H1 (cell line): ENCODE measurements at regions not wholly inside any gene's neighbourhood (a gene's known extent, or its start where the extent isn't known, plus 50 kb on each side); places are given as distances from the start of the nearest gene placed in this dataset.

Source experiments
- CTCF ChIA-PET: fragments of 300-600 bp; sonication (Branson Sonifier 250); formaldehyde crosslinking; loops from one replicate; lab custom pipeline; 2021; ENCODE audit not compliant: partially characterized antibody; lab: Charles Lee
- POLR2A ChIA-PET: fragments of 300-600 bp; sonication (Branson Sonifier 250); formaldehyde crosslinking; loops from one replicate; lab custom pipeline; 2021; ENCODE audit warnings: inconsistent platforms; ENCODE audit not compliant: partially characterized antibody; lab: Charles Lee
- DNase-seq, 2 experiments: peaks; one replicate each; pipeline versions ENCODE4 v3.0.0 to v3.0.0-alpha.2; 2010 to 2022; ENCODE audit warnings: low spot score in 2 of 2, low read depth in 1 of 2, mixed read lengths in 1 of 2
- FAIRE-seq: peaks from 2 replicates; lab custom pipeline; 2011; peaks lifted over from hg19 to GRCh38; lab: Jason Lieb, UNC
- H2AFZ ChIP-seq: 2 replicates; pipeline ENCODE4 v1.8.1; 2012; ENCODE audit warnings: low read length, inconsistent platforms
- H2AK5ac ChIP-seq: 2 replicates; pipeline ENCODE4 v1.6.1; 2013; ENCODE audit warnings: low read depth, low read length
- H2BK120ac ChIP-seq: replicated peaks from 2 replicates; pipeline ENCODE3; 2013; ENCODE audit warnings: low read depth, low read length, inconsistent platforms
- H2BK12ac ChIP-seq: 2 replicates; pipeline ENCODE4 v1.6.1; 2013; ENCODE audit warnings: low read depth, low read length
- H2BK15ac ChIP-seq: 2 replicates; pipeline ENCODE4 v1.6.1; 2013; ENCODE audit warnings: low read length
- H2BK20ac ChIP-seq: 2 replicates; pipeline ENCODE4 v1.6.1; 2013; ENCODE audit warnings: low read length
- H2BK5ac ChIP-seq: 2 replicates; pipeline ENCODE4 v1.6.1; 2013; ENCODE audit warnings: low read depth, low read length
- H3K14ac ChIP-seq: 2 replicates; pipeline ENCODE4 v1.6.1; 2013; ENCODE audit warnings: inconsistent platforms; ENCODE audit not compliant: insufficient read length
- H3K18ac ChIP-seq: 2 replicates; pipeline ENCODE4 v1.6.1; 2013; ENCODE audit warnings: low read length; ENCODE audit errors: extremely low read depth
- H3K23ac ChIP-seq: 2 replicates; pipeline ENCODE4 v1.6.1; 2013; ENCODE audit warnings: inconsistent platforms; ENCODE audit not compliant: insufficient read length
- H3K23me2 ChIP-seq: 2 replicates; pipeline ENCODE4 v1.6.1; 2013; ENCODE audit warnings: low read depth, low read length
- H3K27ac ChIP-seq: 2 replicates; pipeline ENCODE4 v1.6.1; 2011; ENCODE audit warnings: low read depth, low read length, inconsistent platforms
- H3K27me3 ChIP-seq, 4 experiments: replicated peaks in 1 of 4; 1 replicate in 1 of 4; 2 replicates in 3 of 4; pipeline versions ENCODE4 v1.6.1 to v1.8.1; 2011 to 2013; ENCODE audit warnings: low read length in 3 of 4, mild to moderate bottlenecking in 3 of 4, inconsistent platforms in 2 of 4, mixed read lengths in 2 of 4, moderate library complexity in 1 of 4; ENCODE audit not compliant: control insufficient read depth in 3 of 4, insufficient read depth in 3 of 4; ENCODE audit errors: extremely low read depth in 1 of 4
- H3K36me3 ChIP-seq, 4 experiments: 2 replicates each; pipeline versions ENCODE4 v1.6.1 to v1.8.1; 2011 to 2013; ENCODE audit warnings: mild to moderate bottlenecking in 4 of 4, low read length in 3 of 4, moderate library complexity in 2 of 4, control low read depth in 1 of 4, inconsistent platforms in 1 of 4; ENCODE audit not compliant: insufficient read depth in 4 of 4, control insufficient read depth in 2 of 4
- H3K4ac ChIP-seq: replicated peaks from 2 replicates; pipeline ENCODE3; 2013; ENCODE audit warnings: low read length, low read depth, mixed read lengths, inconsistent platforms; ENCODE audit not compliant: insufficient read length
- H3K4me1 ChIP-seq, 4 experiments: replicated peaks in 1 of 4; 1 replicate in 1 of 4; 2 replicates in 3 of 4; pipeline versions ENCODE4 v1.6.1 to v1.8.1; 2011 to 2013; ENCODE audit warnings: low read length in 3 of 4, inconsistent platforms in 2 of 4, mixed read lengths in 1 of 4; ENCODE audit not compliant: insufficient read depth in 4 of 4, control insufficient read depth in 3 of 4
- H3K4me2 ChIP-seq, 2 experiments: 2 replicates each; pipeline versions ENCODE4 v1.6.1 to v1.8.1; 2011 to 2013; ENCODE audit warnings: low read depth in 2 of 2, low read length in 2 of 2, control low read depth in 1 of 2, inconsistent platforms in 1 of 2, mild to moderate bottlenecking in 1 of 2; ENCODE audit not compliant: insufficient read depth in 1 of 2
- H3K4me3 ChIP-seq, 4 experiments: fragments of 200-600, 300-600 bp in 1 of 4; sonication (generic), shearing (Covaris generic), sonication (Bioruptor Twin) in 1 of 4; 2 replicates each; pipeline versions ENCODE4 v1.5.1 to v1.8.1; 2011 to 2016; ENCODE audit warnings: low read length in 4 of 4, low read depth in 3 of 4, control low read depth in 2 of 4, inconsistent platforms in 2 of 4, mild to moderate bottlenecking in 2 of 4, mixed read lengths in 1 of 4, moderate library complexity in 1 of 4; ENCODE audit not compliant: insufficient read depth in 2 of 4; ENCODE audit errors: extremely low read depth in 1 of 4
- H3K56ac ChIP-seq: replicated peaks from 2 replicates; pipeline ENCODE3; 2013; ENCODE audit warnings: low read depth, mild to moderate bottlenecking, mixed read lengths, low read length, inconsistent platforms; ENCODE audit not compliant: insufficient read length
- H3K79me1 ChIP-seq: 2 replicates; pipeline ENCODE4 v1.6.1; 2013; ENCODE audit warnings: low read depth, low read length, control low read depth
- H3K79me2 ChIP-seq, 2 experiments: 2 replicates each; pipeline versions ENCODE4 v1.6.1 to v1.8.1; 2012 to 2013; ENCODE audit warnings: low read length in 2 of 2, mild to moderate bottlenecking in 2 of 2, inconsistent platforms in 1 of 2; ENCODE audit not compliant: insufficient read depth in 2 of 2, control insufficient read depth in 1 of 2
- H3K9ac ChIP-seq, 4 experiments: replicated peaks in 1 of 4; 1 replicate in 1 of 4; 2 replicates in 3 of 4; pipeline versions ENCODE4 v1.6.1 to v1.8.1; 2011 to 2013; ENCODE audit warnings: low read depth in 3 of 4, low read length in 3 of 4, control low read depth in 2 of 4, mild to moderate bottlenecking in 2 of 4, moderate library complexity in 2 of 4, inconsistent platforms in 1 of 4; ENCODE audit errors: extremely low read depth in 1 of 4
- H3K9me3 ChIP-seq, 2 experiments: 2 replicates each; pipeline versions ENCODE4 v1.6.1 to v1.8.1; 2012 to 2013; ENCODE audit warnings: mild to moderate bottlenecking in 2 of 2, moderate library complexity in 2 of 2, control low read depth in 1 of 2, inconsistent platforms in 1 of 2, low read depth in 1 of 2, low read length in 1 of 2, mixed read lengths in 1 of 2; ENCODE audit not compliant: insufficient read depth in 2 of 2
- H4K20me1 ChIP-seq, 2 experiments: replicated peaks in 1 of 2; 2 replicates each; pipeline versions ENCODE3 to v1.8.1; 2011 to 2013; ENCODE audit warnings: inconsistent platforms in 2 of 2, low read length in 2 of 2, mild to moderate bottlenecking in 1 of 2; ENCODE audit not compliant: insufficient read depth in 2 of 2, control insufficient read depth in 1 of 2
- H4K5ac ChIP-seq: 2 replicates; pipeline ENCODE4 v1.6.1; 2013; ENCODE audit warnings: low read length, low read depth, mixed read lengths, inconsistent platforms; ENCODE audit not compliant: insufficient read length
- H4K8ac ChIP-seq: 2 replicates; pipeline ENCODE4 v1.8.0; 2013; ENCODE audit warnings: mild to moderate bottlenecking, moderate library complexity, low read length, inconsistent platforms; ENCODE audit not compliant: insufficient read depth; ENCODE audit errors: extremely low read depth
- H4K91ac ChIP-seq: replicated peaks from 2 replicates; pipeline ENCODE3; 2013; ENCODE audit warnings: low read length, mixed read lengths, inconsistent platforms; ENCODE audit not compliant: insufficient read length
- POU5F1 ChIP-seq: IDR thresholded peaks from 2 replicates; pipeline ENCODE4 v1.6.1; 2011; ENCODE audit warnings: low read depth, mild to moderate bottlenecking, low read length, moderate library complexity
- SIN3A ChIP-seq, 2 experiments: IDR thresholded peaks in 1 of 2; conservative IDR thresholded peaks in 1 of 2; 2 replicates each; pipeline ENCODE4 v1.6.1; 2011 to 2012; ENCODE audit warnings: low read length in 2 of 2, improper control_type of control experiment in 1 of 2, low read depth in 1 of 2, mild to moderate bottlenecking in 1 of 2
- WGBS, 2 experiments: shearing (Covaris generic) in 1 of 2; methylation state at CpG; one replicate each; pipeline versions ENCODE4 v1.1.6 to v1.1.7; 2013 to 2015; ENCODE audit warnings: low lambda C conversion rate in 2 of 2, mixed read lengths in 2 of 2, inconsistent platforms in 1 of 2, low coverage in 1 of 2, missing lambda C conversion rate in 1 of 2; ENCODE audit not compliant: insufficient replicate concordance in 2 of 2, insufficient coverage in 1 of 2, insufficient read length in 1 of 2; ENCODE audit errors: extremely low coverage in 1 of 2, missing lambda C conversion rate in 1 of 2; 5-methylcytosine and 5-hydroxymethylcytosine counted together
- TF ChIP-seq, protein P1 (sequence below), 3 experiments: IDR thresholded peaks; 1 replicate in 2 of 3; 2 replicates in 1 of 3; pipeline versions ENCODE4 v1.5.1 to v1.6.1; 2011; ENCODE audit warnings: low read length in 3 of 3, mild to moderate bottlenecking in 3 of 3, inconsistent platforms in 2 of 3, low read depth in 1 of 3, moderate library complexity in 1 of 3; ENCODE audit not compliant: insufficient read depth in 1 of 3; ENCODE audit errors: control extremely low read depth in 1 of 3

DNA sequence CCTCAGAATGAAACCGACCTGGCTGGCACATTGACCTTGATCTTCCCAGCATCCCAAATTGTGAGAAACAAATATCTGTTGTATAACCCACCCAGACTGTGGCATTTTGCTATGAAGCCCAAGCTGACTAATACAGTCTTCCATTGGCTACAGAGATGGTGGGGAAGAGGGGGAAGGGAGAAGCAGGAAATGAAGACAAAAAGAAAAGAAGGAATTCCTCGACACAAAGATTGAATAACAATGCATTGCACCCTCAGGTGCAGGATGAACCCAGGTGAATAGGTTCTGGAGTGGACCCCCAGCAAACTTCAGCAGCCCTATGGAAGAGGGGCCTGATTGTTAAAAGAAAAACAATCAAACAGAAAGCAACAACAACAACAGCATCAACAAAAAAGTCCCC, 270.7 kb downstream of the FSIP2 start:
- Histone ChIP-seq H2BK12ac (no peak overlapping the region), H3K9ac (no peak overlapping the region), H2BK15ac (no peak overlapping the region), H3K36me3 (no peaks in the 10 kb centered on the region), H3K14ac (no peak overlapping the region), H3K4me3 (no peak overlapping the region; a peak in 1 of 8 replicates), H4K8ac (no peak overlapping the region), H3K27me3 (no peaks in the 10 kb centered on the region), H3K23me2 (no peaks in the 10 kb centered on the region), H3K4ac (no peak overlapping the region), H2BK20ac (no peak overlapping the region), H3K79me2 (no peaks in the 10 kb centered on the region), H3K4me1 (peaks cover 0 to 6% (median 2%) of the 10 kb centered on the region in 4 experiments; a peak in 3 of 7 replicates), H4K5ac (no peak overlapping the region), H2AFZ (no peak overlapping the region), H4K20me1 (no peaks in the 10 kb centered on the region), H3K4me2 (peak overlapping the region in 1 of 2 experiments; percentile 45; a peak in 1 of 4 replicates), H3K56ac (no peak overlapping the region)
- no peak for FAIRE-seq
- CTCF ChIA-PET = no interaction called here
- 67% methylated on average over 2 of the region's 2 CpGs; no CpG with 5 or more reads in 1 of the 2 experiments for WGBS, 2 experiments
- POLR2A ChIA-PET = interaction anchor here (0.6 kb wide), 1 partner anchor 21 kb away, joined by 3 read pairs; no protein-coding TSS in a partner anchor
- DNase-seq = no peak
- no peak for TF ChIP-seq POU5F1
- TF ChIP-seq SIN3A (conservative IDR thresholded peaks at IDR 0.05 in 1 of 2, IDR thresholded peaks at IDR 0.05 in 1 of 2; ENCODE audit: low read depth in 1 of 2, low read length in 2 of 2) = no peak
- TF ChIP-seq, protein P1, sequence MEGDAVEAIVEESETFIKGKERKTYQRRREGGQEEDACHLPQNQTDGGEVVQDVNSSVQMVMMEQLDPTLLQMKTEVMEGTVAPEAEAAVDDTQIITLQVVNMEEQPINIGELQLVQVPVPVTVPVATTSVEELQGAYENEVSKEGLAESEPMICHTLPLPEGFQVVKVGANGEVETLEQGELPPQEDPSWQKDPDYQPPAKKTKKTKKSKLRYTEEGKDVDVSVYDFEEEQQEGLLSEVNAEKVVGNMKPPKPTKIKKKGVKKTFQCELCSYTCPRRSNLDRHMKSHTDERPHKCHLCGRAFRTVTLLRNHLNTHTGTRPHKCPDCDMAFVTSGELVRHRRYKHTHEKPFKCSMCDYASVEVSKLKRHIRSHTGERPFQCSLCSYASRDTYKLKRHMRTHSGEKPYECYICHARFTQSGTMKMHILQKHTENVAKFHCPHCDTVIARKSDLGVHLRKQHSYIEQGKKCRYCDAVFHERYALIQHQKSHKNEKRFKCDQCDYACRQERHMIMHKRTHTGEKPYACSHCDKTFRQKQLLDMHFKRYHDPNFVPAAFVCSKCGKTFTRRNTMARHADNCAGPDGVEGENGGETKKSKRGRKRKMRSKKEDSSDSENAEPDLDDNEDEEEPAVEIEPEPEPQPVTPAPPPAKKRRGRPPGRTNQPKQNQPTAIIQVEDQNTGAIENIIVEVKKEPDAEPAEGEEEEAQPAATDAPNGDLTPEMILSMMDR (IDR thresholded peaks at IDR 0.05; ENCODE audit: control extremely low read depth in 1 of 3, insufficient read depth in 1 of 3, low read depth in 1 of 3, low read length in 3 of 3) = no peak
- TF ChIP-seq, all 59 proteins: peak for 0
- H2BK120ac ChIP-seq = no peak overlapping the region
- no peak overlapping the region for H3K23ac ChIP-seq
- no peak overlapping the region for H3K27ac ChIP-seq
- H2AK5ac ChIP-seq = no peak overlapping the region
- H3K18ac ChIP-seq = no peak overlapping the region
- H2BK5ac ChIP-seq = peak overlapping the region; percentile 60; the same call in 1 of the 2 replicates
- H4K91ac ChIP-seq = no peak overlapping the region
- no peaks in the 10 kb centered on the region for H3K79me1 ChIP-seq
- H3K9me3 ChIP-seq = peaks cover 0 to 5% of the 10 kb centered on the region in 2 experiments; a peak in 1 of 4 replicates
